GM18867 (cell line): ENCODE measurements at regions not wholly inside any gene's neighbourhood (a gene's known extent, or its start where the extent isn't known, plus 50 kb on each side); places are given as distances from the start of the nearest gene placed in this dataset.
A peak's percentile ranks its signal among the peaks of the same experiment; 100 is the strongest.

Experiments
- ATAC-seq: cut with Tn5 transposase; IDR thresholded peaks from one replicate; pipeline ENCODE4 v1.9.1; 2021; ENCODE audit warnings: mild to moderate bottlenecking, moderate library complexity; ENCODE audit not compliant: unreplicated experiment

DNA sequence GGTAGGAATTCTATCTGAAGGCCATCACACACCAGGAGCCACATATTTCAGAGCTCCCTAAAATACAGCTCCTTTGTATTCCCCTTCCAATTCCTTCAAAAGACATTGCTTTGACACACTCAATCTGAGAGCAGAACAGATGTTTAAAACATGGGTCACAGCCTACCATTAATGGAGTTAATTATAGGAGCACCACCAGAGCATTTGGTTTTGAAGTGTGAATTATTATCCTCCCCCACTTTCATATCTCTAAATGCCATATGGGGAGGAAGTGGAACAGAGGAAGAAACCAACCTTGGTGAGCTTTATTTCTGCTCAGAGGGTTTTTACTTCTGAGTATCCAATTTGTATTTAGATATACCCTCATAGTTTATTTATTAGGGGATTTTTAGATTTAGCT, 50.7 kb upstream of the TNFRSF21 start:
- ATAC-seq, result peak; percentile 45

DNA sequence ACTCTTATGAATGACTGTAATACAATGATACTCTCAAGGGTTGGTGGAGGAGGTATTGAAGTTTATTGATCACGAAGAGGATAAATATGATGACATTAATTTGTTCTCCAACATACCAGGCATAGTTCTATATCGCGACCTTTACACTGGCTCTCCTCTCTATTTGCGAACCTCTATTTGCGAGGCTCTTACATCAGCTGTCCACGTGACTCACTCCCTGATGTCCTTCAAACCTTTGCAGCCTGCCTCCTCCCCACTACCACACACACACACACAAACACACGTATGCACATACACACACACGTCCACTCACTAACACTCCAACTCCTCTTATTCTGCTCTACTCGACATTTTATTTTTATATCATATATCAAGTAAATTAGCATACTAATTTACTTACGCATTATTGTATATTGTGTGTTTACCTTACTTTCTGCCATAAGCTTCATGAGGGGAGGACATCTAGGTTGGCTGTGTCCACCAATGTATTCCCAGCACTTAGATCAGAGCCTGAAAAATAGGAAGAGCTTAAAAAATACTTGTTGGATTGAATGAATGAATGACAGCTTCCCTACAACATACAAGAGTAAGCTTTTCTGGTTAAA, 53.3 kb upstream of the TNFRSF21 start:
- no peak for ATAC-seq

DNA sequence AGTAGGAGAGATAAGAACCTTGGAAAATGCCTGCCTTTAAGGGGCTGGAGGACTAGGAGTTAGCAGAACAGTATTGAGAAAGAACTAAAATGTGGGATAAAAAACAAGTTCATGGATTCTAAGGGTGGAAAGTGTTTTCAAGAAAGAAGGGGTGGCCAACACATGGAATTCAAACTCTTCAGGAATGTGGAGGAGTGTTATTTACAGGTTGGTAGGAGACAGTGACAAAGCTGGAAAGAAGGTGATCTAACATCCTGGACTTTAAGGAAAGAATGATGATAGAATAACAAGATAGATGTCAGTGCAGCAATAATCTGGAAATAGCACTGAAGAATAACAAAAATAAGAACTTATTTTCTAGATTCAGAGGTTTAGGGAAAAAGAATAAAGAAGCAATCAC, 54.0 kb upstream of the TNFRSF21 start:
- ATAC-seq, result no peak

DNA sequence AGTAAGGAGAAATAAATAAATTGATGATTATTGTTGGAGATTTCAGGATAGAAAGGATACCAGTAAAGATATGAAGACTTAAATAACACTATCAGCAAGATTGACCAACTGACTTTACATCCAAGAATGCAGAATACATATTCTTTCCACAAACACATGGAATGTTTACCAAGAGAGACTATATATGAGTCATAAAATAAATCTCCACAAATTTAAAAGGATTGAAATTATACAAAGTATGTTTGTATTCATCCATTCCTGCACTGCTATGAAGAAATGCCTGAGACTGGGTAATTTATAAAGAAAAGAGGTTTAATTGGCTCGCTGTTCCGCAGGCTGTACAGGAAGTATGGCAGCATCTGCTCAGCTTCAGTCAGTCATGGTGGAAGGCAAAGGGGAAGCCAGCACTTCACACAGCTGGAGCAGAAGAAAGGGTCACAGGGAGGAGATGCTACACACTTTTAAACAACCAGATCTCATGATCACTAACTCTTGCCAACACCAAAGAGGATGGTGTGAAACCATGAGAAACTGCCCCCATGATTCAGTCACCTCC, 56.7 kb upstream of the TNFRSF21 start:
- ATAC-seq, result no peak

DNA sequence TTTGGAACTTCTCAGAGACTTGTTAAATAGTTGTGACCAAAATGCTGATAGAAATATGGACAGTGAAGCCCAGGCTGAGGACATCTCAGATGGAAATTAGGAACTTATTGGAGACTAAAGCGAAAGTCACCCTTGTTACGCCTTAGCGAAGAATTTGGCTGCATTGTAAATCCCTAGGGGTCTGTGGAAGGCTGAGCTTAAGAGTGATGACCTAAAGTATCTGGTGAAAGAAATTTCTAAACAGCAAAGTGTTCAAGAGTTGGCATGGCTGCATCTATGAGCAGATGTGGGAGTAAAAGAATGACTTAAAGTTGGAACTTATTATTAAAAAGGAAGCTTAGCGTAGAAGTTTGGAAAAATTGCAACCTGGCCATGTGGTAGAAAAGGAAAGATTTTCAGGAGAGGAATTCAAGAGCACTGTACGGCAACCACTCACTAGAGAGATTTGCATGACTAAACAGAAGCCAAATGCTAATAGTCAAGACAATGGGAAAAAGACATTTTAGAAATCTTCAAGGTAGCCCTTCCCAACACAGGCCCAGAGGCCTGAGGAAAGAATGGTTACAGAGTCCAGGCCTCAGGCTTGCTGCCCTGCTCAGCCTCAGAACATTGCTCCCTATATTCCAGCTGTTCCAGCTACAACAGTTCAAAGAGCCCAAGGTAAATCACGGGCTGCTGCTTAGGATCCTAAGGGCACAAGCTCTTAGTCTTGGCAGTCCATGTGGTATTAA, 61.6 kb upstream of the TNFRSF21 start:
- no peak for ATAC-seq

DNA sequence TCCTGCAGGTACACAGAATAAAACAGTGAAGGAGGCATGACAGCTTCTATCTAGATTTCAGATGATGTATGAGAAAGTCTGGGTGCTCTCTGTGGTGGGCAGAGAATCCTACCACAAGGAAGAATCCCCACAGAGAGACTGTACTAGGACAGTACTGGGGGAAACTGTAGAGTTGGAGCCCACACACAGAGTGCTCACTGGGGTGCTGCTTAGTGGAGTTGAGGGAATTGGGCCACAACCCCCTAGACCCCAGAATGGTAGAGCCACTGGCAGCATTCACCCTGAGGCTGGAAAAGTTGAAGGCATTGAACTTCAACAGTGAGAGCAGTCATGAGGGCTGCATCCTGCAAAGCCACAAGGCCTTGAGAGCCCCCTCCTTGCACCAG, 62.2 kb upstream of the TNFRSF21 start:
- no peak for ATAC-seq

DNA sequence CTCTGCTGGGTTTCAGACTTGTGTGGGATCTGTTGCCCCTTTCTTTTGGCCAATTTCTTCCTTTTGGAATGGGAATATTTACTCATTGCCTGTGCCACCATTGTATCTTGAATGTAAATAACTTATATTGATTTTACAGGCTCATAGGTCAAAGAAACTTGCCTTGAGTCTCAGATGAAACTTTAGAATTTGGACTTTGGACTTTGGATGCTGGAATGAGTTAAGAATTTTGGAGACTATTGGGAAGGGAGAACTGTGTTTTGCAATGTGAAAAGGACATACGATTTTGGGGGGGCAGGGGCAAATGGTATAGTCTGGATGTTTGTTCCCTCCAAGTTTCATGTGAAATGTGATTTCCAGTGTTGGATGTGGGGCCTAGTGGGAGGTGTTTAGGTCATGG, 62.6 kb upstream of the TNFRSF21 start:
- ATAC-seq, result no peak

DNA sequence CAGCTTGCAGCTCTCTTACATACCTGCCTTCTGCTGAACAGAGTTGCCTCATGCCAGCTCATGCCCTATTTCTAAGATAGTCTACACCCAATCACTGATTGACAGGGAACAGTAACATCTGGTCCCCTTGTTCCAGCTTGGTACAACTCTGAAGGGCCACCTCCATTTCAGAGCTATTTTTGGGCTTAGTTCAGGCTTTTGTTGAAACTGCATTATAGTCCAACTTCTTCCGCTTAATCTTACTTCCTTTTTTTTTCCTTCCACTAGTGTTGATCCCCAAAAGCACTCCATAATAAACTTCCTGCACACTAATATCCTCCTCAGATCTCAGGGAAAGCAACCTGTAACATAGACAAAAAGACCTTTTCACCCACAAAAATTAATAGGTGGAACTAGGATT, 65.7 kb upstream of the TNFRSF21 start:
- ATAC-seq, result no peak

DNA sequence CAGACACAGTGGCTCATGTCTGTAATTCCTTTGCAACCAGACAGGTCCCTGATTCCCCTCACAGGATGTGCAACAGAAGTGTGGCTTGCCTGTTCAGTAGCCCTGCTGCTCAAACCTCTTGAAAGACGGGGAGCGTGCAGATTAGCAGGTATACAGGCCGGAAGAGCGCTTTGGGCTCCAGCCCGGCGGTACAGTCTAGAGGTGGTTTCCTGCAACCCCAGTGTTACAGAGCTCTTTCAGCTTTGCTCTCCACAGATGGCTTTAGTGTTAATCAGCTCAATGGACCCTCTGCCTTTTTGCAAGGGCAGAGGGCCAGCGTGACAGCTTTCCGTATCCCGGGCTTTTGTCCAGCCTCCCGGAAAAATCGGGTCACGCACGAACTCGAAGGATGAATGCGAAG, 67.2 kb upstream of the TNFRSF21 start:
- no peak for ATAC-seq

DNA sequence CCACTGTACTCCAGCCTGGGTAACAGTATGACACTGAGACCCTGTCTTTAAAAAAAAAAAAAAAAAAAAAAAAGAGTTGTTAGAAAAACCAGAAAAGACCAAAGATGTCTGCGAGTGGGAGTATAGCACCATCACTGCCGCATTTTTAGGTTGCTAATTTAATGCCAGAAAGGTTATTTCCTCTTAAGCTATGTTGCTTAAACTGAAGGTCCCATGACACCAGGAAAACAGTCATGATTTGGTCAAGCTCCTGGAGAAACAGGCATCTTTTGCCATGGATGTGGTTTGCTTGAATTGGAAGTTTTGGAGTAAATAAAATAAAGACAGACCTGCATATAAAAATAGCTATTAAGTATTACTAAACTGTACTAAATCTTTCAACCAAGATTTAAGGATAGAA, 68.3 kb upstream of the TNFRSF21 start:
- no peak for ATAC-seq

DNA sequence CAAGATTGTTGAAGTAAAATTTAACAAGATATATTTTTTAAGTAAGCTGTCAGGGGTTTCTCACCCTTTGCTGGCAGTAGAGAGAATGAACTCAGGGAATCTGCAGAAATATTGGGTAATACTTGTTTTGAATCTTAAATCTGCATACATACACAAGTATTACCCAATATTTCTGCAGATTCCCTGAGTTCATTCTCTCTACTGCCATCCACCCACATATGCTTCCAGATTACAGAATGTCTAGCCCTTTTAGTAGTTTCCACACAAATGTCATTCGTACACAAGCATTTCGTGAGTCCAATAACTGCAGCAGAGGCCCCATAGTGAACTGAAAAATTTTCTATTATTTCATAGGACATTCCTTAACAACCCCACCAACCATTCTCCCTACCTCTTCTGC, 69.6 kb upstream of the TNFRSF21 start:
- ATAC-seq, result no peak

DNA sequence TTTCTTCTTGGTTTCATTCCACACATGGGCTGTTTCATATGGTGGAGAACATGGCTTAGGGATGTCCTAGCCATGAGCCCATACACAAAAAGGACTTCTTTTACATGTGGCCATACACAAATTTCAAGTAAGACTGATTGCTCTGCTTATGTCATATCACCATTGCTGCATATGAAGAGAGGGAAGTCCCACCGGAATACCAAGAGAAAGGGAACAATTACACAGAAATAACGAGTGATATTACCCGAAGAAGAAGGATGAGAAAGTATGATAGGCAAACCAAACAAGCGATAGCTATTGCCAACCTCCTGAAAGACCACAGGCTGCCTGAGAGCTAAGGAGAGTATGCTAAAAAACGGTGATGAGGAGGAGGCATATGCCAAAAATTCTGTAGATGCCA, 70.5 kb upstream of the TNFRSF21 start:
- no peak for ATAC-seq

DNA sequence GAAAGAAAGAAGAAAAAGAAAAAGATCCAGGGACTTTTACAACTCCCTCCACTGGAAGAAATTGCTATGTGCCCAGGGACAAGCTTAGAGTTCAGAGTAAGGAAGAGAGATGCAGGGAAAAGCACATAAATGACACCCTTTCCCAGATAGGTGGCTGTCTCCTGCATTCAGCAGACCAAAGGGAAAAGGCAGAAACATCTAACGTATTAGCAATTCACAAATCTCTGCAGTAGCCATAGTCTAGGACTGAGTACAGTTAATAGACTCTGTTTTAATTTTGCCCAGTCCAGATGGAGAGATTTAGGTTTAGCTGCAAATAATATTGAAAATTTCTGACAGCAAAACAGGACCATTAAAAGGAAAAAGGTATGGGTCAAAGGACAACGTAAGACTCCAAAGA, 71.3 kb upstream of the TNFRSF21 start:
- ATAC-seq, result no peak

DNA sequence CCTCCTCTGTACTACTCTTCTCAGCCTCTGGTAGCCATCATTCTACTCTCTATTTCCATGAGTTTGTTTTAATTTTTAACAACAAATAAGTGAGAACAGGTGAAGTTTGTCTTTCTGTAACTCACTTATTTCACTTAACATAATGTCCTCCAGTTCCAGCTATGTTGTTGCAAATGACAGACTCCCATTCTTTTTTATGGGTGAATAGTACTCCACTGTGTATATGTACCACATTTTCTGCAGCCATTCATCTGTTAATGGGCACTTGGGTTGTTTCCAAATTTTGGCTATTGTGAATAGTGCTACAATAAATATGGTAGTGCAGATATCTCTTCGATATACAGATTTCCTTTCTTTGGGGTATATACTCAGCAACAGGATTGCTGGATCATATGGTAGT, 73.7 kb upstream of the TNFRSF21 start:
- no peak for ATAC-seq

DNA sequence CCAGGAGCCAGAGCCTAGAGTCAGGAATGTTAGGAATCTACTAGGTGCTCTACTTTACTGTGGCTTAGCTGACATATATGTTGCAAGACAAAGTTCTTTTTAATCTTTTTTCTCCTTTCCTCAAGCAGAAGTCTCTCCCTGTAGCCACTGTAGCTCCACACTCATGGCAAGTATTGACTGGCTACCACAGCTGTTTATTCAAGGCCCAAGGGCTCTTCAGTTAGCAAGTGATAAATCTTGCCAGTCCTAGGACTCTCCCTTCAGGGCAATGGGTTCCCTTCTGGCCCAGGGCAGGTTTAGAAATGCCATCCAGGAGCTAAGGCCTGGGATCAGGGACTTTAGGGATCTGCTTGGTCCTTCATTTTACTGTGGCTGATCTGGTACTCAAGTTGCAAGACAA, 82.0 kb upstream of the TNFRSF21 start:
- ATAC-seq, result no peak

DNA sequence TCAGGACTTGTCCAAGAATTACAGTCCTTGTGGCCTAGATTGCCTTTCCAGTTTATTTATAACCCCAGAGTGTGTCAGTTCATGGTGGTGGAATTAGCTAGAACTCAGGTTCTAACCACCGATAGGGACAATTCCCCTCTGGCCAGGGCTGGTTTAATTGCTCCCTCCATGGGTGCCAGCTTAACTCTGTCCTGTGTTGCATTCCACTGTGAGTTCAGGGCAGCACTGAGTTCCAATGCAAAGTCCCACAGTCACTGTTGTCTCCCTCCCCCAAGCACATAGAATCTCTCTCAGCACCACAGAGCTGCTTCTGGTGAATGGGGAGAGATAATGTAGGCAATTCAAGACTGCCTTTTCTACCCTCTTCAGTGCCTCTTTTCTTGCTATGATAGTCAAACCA, 82.5 kb upstream of the TNFRSF21 start:
- ATAC-seq, result no peak

DNA sequence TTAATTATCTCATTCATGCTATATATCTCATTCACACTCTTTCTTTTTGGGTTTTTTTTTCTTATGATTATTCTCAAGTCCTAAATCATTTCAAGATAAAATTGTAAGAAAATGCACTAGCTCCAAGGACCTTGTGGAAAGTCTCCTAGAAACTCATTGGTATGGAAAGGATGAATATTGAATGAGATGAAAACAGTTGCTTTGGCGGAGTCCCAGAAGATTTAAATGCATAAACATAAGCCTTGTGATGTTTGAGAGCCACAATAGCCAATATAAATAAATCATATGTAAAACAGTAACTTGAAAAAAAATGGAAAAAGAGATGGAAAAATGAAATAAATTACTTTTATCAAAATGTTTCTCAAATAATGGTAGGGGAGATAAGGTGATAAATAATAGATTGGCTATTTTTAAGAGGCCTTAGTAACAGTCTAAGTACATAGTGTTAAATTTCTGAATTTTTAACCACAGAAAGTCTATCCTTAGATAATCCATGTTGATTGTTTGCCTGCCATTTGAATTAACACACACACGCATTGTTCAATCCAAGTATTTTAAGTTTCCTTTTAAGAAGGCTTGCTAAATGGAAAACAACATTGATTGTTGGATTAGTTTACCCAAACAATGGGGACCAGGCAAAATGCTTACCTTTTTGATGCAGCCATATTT, 81.1 kb upstream of the CD2AP start:
- no peak for ATAC-seq

DNA sequence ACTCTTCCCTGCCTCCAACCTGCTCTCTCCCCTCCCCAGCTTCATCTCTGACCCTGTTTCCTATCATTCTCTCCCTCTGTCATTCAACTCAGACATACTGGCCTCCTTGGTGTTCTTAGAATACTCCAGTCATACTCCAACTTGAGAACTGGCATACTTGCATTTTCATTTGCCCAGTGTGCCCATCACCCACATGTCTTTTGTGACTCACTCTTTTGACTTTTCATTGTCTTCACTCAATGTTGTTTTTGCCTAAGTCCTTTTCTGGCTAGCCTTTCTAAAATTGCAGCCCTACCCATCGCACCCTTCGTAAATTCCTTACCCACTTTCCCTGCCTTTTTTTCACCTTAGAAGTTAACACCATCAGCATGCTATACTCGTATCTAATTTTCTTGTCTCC, 77.0 kb upstream of the CD2AP start:
- no peak for ATAC-seq

DNA sequence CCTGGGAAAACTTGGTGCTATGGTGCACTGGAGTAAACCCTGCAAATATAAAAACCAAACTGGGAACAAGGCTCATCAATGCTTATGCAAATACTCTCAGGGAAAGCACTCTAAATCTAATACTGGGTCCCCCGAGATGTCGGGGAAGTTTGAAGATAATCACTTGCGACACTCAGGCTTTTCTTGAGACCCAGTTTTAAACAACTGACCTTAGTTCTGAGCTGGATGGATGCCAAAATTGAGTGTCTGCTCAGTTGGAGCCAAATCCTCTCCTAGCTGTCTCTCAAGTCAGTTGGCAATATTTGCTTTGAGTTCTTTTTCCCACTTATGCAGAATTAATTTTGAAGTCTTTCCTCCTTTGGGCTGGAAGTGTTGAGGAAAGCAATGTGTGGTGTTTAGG, 75.5 kb upstream of the CD2AP start:
- no peak for ATAC-seq

DNA sequence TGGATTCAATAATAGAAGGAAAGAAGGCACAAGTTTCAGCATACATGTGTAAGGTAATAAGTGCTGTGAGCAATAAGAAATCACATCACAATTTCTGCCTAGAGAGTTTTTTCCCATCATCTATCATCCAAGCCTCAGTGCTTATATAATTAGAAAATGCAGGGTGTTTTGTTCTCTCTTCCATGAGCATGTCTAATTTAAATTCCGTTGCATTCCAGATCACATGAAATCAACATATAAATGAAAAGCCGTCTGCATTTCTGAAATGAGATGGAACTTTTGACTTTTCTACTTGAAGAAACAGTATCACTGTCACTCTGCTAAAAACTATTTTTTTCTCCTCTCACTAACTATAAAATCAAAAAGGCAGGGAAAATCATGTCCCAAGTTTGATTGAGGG, 74.5 kb upstream of the CD2AP start:
- no peak for ATAC-seq

DNA sequence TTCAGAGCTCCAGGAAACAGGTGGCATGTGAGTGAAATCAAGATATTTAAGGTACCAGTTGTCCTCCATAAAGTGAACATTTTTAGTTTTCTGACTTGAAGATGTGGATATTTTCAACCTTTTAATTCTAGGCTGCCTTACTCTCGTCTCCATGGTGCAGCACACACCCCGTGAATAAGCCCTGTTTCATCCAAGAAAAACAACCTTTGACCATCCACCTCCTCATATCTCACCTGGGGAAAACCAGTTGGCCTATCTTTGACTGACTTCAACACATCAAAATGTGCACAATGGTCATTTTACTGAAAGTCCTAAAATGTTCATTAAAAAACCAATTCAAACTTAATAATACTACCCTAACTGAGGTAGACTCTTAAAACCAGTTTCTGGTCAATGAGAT, 73.8 kb upstream of the CD2AP start:
- ATAC-seq, result no peak

DNA sequence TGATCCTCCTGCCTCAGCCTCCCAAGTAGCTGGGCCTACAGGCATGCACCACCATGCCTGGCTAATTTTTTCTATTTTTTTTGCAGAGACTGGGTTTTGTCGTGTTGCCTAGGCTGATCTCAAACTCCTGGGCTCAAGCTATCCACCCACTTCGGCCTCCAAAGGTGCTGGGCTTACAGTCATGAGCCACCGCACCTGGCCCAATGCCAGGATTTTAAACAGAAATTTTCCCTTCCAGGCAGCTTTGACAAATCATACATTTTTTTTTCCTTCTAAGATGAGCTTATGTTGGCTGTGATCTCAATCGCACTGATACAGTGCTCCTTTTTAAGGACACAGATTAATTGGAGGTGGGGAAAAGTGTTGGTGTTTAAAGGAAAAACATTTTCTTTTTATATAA, 73.2 kb upstream of the CD2AP start:
- ATAC-seq, result no peak
